GM10266 (cell line): ENCODE measurements at regions not wholly inside any gene's neighbourhood (a gene's known extent, or its start where the extent isn't known, plus 50 kb on each side); places are given as distances from the start of the nearest gene placed in this dataset.

Experiments used
- DNase-seq: peaks from one replicate; pipeline ENCODE4 v3.0.0; 2012; ENCODE audit errors: extremely low spot score
- TF ChIP-seq, protein P1 (sequence below): IDR thresholded peaks from 2 replicates; pipeline ENCODE4 v1.5.1; 2012; ENCODE audit warnings: mild to moderate bottlenecking, low read depth; ENCODE audit not compliant: control insufficient read depth, insufficient read depth; ENCODE audit errors: missing control alignments

DNA sequence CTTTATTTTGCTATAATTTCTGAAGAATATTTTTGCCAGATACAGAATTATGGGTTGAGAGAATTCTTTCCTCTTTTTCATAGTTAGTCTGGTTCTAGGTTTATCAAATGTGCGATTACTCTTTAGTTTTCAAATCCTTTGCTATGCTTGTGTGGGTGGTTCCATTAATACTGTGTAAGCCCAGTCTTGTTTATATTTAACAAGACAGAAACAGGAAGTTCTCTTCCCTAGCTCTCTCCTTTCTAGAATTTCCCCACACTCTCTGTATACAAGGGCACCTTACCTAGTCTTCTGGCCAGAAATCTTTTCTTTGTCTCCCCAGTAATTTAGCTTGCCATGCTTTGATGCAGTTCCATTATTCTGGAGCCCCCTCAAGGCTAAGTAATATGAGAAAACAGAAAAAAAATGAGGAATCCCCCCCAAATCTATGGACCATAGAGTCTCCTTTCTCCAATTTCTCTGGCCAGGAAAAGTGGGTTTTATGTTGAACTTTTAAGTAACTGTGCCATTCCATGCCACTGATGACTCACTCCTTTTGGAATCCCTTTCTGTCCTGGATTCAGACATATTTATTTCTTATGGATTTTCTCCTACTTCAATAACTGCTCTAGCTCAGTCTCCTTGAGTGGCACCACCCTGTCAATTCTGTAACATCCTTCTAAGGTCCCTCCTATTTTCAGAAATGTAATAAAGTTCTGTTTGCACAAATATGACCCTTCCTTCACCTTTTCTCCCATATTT lies 1714.1 kb downstream of the EFNA5 start:
- TF ChIP-seq, protein P1, sequence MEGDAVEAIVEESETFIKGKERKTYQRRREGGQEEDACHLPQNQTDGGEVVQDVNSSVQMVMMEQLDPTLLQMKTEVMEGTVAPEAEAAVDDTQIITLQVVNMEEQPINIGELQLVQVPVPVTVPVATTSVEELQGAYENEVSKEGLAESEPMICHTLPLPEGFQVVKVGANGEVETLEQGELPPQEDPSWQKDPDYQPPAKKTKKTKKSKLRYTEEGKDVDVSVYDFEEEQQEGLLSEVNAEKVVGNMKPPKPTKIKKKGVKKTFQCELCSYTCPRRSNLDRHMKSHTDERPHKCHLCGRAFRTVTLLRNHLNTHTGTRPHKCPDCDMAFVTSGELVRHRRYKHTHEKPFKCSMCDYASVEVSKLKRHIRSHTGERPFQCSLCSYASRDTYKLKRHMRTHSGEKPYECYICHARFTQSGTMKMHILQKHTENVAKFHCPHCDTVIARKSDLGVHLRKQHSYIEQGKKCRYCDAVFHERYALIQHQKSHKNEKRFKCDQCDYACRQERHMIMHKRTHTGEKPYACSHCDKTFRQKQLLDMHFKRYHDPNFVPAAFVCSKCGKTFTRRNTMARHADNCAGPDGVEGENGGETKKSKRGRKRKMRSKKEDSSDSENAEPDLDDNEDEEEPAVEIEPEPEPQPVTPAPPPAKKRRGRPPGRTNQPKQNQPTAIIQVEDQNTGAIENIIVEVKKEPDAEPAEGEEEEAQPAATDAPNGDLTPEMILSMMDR: no peak
- DNase-seq: no peak

DNA sequence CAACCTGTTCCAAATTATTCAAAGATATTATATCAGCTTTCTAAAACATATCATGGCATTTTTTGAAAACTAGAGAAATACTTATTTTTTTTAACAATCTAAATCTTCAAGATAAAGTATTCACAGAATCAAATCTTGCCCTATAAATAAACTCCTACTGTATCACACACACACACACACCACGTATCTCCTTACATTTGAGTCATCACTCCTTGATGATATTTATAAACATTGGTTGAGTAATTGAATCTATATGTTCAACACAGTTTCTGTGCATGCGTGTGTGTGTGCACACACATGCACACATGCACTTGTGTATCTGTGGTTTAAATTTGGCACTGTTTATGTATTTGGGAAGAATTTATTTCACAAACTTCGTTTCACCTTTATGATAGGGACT lies 1716.4 kb downstream of the EFNA5 start:
- TF ChIP-seq, protein P1: no peak
- no peak for DNase-seq

DNA sequence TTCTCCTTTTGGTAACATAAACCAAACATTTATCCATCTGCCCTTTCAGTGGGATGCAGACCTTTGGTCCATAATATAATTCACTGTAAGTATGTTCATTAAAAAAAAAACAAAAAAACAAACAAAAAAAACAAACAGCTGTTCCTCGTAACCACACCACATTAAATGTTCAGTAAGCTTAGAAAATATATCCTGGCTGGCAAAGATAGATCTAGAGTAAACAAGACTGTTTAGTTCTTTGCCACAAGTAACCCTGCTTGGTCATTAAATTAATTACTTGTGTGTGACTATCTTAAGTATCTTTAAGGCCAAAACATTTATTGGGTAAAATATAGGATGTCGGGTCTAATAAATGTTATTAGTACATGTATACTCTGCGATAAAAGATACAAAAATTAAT lies 1717.1 kb downstream of the EFNA5 start:
- no peak for DNase-seq
- TF ChIP-seq, protein P1: no peak

DNA sequence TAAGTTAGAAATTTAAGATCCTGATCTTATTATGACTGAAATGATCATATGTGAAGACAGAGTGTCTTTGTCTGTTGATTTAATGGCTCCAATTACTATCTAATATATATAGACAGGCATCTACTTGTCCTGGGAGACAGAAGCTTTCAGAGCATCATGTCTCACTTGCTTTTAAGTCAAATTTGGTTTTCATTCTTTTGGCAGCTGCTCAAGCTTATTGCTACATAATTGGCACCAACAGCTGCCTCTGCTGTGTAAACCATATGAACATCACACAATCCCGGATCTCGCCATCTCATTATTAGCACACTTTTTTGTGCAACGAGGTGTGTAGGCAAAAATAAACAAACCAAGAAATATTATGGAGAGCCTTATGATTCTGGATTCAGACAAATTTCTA lies 1717.9 kb downstream of the EFNA5 start:
- TF ChIP-seq, protein P1: no peak
- no peak for DNase-seq

DNA sequence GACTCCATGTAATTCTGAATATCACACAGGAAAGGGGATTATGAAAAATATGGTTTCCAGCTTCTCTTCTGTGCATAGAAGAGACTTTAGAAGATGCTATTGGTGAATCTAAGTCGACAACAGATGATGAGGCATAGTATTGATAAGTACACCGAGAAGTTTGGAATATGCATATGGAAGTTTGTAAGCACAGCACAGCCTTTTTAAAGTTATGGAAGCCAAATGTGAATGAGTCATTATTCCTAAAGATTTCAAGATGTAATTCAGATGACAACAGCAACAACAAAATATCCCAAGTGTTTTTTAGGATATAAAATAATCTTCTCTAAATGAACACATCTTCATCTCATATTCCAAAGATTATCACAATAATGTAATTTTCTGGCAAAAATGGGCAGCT lies 1723.3 kb downstream of the EFNA5 start:
- TF ChIP-seq, protein P1: no peak

DNA sequence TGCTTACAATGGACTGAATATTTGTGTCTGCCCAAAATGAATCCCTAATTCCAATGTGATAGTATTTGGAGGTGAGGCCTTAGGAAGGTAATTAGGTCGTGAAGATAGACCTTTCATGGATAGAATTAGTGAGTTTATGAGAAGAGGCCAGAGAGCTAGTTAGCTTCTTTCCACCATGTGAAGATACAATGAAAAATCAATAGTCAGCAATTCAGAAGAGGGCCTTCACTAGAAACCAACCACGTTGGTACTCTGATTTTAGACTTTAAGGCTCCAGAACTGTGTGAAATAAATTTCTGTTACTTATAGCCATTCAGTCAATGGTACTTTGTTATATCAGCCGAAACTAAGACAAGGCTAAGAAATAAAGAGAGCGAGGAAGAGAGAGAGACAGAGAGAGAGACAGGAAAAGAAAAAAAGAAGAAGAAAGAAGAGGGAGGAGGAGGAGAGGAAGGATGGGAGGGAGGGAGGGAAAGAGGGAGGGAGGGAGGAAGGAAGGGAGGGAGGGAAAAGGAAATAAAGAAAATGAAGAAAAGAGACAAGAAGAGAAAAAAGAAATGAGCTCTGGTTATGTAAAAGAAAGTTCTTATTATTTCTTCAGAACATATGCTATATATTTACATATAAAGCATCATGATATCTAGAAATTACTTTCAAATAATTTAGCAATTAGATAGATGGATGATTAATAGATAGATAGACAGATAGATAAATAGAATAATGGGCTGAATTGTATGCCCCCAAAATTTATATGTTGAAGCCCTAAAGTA lies 1725.3 kb downstream of the EFNA5 start:
- TF ChIP-seq, protein P1: no peak
- DNase-seq: no peak

More for the DNA sequence above, 1723.3 kb downstream of the EFNA5 start:
- no peak for DNase-seq

DNA sequence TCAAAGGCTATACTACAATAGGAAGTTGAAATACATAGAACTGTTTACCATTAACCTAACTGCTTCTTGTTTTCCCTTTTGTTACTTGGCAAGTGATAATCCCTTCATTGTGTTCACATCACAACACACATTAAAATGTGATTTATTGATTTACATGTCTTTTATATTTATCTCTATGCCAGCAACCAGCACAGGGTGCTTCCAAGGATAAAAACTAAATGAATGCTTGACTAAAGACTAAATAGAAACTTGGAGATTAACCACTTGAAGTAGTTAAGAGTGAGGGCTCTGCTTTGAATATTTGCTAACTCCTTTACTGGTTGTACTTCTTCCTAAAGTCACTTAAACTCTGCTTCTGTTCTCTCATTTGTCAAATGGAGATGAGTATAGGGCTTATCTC lies 1730.6 kb downstream of the EFNA5 start:
- TF ChIP-seq, protein P1: no peak
- DNase-seq: no peak
